ENCODE measurements at regions not wholly inside any gene's neighbourhood (a gene's known extent, or its start where the extent isn't known, plus 50 kb on each side); places are given as distances from the start of the nearest gene placed in this dataset.

DNA sequence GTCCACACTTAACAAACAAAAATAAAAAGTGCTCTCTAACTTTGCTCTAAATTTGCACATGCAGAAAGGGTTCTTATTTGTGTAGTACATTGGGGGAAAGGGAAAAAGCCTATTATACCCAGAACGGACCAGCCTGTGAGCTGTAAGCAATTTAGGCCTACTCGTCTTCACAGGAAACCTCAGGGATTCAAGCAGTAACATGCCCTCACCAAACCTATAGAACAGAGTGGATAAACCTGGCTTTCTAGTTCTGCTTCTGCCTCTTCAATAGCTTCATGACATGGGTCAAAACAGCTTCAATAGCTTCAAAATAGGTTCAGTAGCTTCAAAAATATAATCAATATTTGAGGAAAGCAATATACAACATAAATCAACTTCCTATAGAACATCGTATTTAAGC, 163.7 kb downstream of the ARL4A start:
- no peak for TF ChIP-seq POLR2A (IDR thresholded peaks at IDR 0.05; ENCODE audit: low read depth, low read length)
- TF ChIP-seq POLR2AphosphoS5 (IDR thresholded peaks at IDR 0.05; ENCODE audit: low read depth, low read length), result no peak
- TF ChIP-seq TAF1 (IDR thresholded peaks at IDR 0.05; ENCODE audit: borderline replicate concordance, low read depth, low read length), result no peak

Data from GM12892 (cell line).